H9 (cell line): ENCODE measurements at regions not wholly inside any gene's neighbourhood (a gene's known extent, or its start where the extent isn't known, plus 50 kb on each side); places are given as distances from the start of the nearest gene placed in this dataset.

Experiments used
- DNase-seq: peaks from one replicate; pipeline ENCODE4 v3.0.0-alpha.2; 2017
- H2AFZ ChIP-seq: one replicate; pipeline ENCODE4 v1.6.1; 2013; ENCODE audit warnings: mild to moderate bottlenecking, low read length, control low read depth, moderate library complexity
- H2AK5ac ChIP-seq: 2 replicates; pipeline ENCODE4 v1.6.1; 2013; ENCODE audit warnings: low read length, control low read depth, mixed read lengths; ENCODE audit not compliant: insufficient read length
- H2BK120ac ChIP-seq: one replicate; pipeline ENCODE4 v1.6.1; 2013; ENCODE audit warnings: low read depth, mild to moderate bottlenecking, low read length, control low read depth, inconsistent platforms; ENCODE audit not compliant: poor library complexity, severe bottlenecking
- H2BK12ac ChIP-seq: 2 replicates; pipeline ENCODE4 v1.6.1; 2013; ENCODE audit warnings: low read length, control low read depth, mixed read lengths, low read depth; ENCODE audit not compliant: insufficient read length
- H2BK15ac ChIP-seq: 2 replicates; pipeline ENCODE4 v1.6.1; 2013; ENCODE audit warnings: low read depth, low read length, control low read depth
- H2BK20ac ChIP-seq: one replicate; pipeline ENCODE4 v1.6.1; 2013; ENCODE audit warnings: low read depth, mild to moderate bottlenecking, low read length, control low read depth, inconsistent platforms; ENCODE audit not compliant: poor library complexity, severe bottlenecking
- H2BK5ac ChIP-seq: 2 replicates; pipeline ENCODE4 v1.6.1; 2013; ENCODE audit warnings: low read length, control low read depth, mixed read lengths; ENCODE audit not compliant: insufficient read length
- H3K14ac ChIP-seq: 2 replicates; pipeline ENCODE4 v1.6.1; 2013; ENCODE audit warnings: low read length, control low read depth; ENCODE audit not compliant: insufficient read depth
- H3K18ac ChIP-seq: 2 replicates; pipeline ENCODE4 v1.6.1; 2013; ENCODE audit warnings: low read depth, mild to moderate bottlenecking, mixed read lengths, low read length, control low read depth; ENCODE audit not compliant: insufficient read length
- H3K23ac ChIP-seq: 2 replicates; pipeline ENCODE4 v1.6.1; 2013; ENCODE audit warnings: low read length, control low read depth, mixed read lengths, low read depth; ENCODE audit not compliant: insufficient read length
- H3K23me2 ChIP-seq: 2 replicates; pipeline ENCODE4 v1.6.1; 2013; ENCODE audit warnings: low read depth, mild to moderate bottlenecking, mixed read lengths, low read length, control low read depth; ENCODE audit not compliant: insufficient read length, poor library complexity, severe bottlenecking
- H3K27ac ChIP-seq: 2 replicates; pipeline ENCODE4 v1.5.1; 2013; ENCODE audit warnings: low read length, control low read depth, mixed read lengths, low read depth; ENCODE audit not compliant: insufficient read length
- H3K27me3 ChIP-seq: 2 replicates; pipeline ENCODE4 v1.6.1; 2013; ENCODE audit warnings: low read length, control low read depth, inconsistent platforms; ENCODE audit not compliant: insufficient read depth
- H3K4ac ChIP-seq: 2 replicates; pipeline ENCODE4 v1.6.1; 2013; ENCODE audit warnings: low read depth, mild to moderate bottlenecking, control low read depth, inconsistent platforms, low read length, moderate library complexity
- H3K4me1 ChIP-seq: 2 replicates; pipeline ENCODE4 v1.6.1; 2013; ENCODE audit warnings: low read length, control low read depth, inconsistent platforms; ENCODE audit not compliant: insufficient read depth
- H3K4me2 ChIP-seq: 2 replicates; pipeline ENCODE4 v1.6.1; 2013; ENCODE audit warnings: low read length, control low read depth, mixed read lengths; ENCODE audit not compliant: insufficient read length, insufficient read depth
- H3K56ac ChIP-seq: 2 replicates; pipeline ENCODE4 v1.6.1; 2013; ENCODE audit warnings: low read depth, mild to moderate bottlenecking, mixed read lengths, low read length, control low read depth; ENCODE audit not compliant: insufficient read length
- H3K79me1 ChIP-seq: 2 replicates; pipeline ENCODE4 v1.6.1; 2013; ENCODE audit warnings: low read depth, mild to moderate bottlenecking, moderate library complexity, low read length, control low read depth, inconsistent platforms; ENCODE audit not compliant: insufficient read depth, poor library complexity, severe bottlenecking
- H3K79me2 ChIP-seq: 2 replicates; pipeline ENCODE4 v1.6.1; 2013; ENCODE audit warnings: low read length, control low read depth, inconsistent platforms; ENCODE audit not compliant: insufficient read depth
- H3K9ac ChIP-seq: 2 replicates; pipeline ENCODE4 v1.6.1; 2013; ENCODE audit warnings: low read length, control low read depth, mixed read lengths; ENCODE audit not compliant: insufficient read length; ENCODE audit errors: extremely low read depth
- H3K9me3 ChIP-seq: one replicate; pipeline ENCODE4 v1.6.1; 2013; ENCODE audit warnings: low read depth, low read length, inconsistent platforms; ENCODE audit not compliant: control insufficient read depth
- H3T11ph ChIP-seq: one replicate; pipeline ENCODE4 v1.6.1; 2013; ENCODE audit warnings: mild to moderate bottlenecking, low read length, control low read depth, inconsistent platforms
- H4K20me1 ChIP-seq: one replicate; pipeline ENCODE4 v1.6.1; 2013; ENCODE audit not compliant: control insufficient read depth, insufficient read length, insufficient read depth
- H4K5ac ChIP-seq: 2 replicates; pipeline ENCODE4 v1.6.1; 2013; ENCODE audit warnings: low read depth, mild to moderate bottlenecking, mixed read lengths, low read length, control low read depth; ENCODE audit not compliant: insufficient read length
- H4K8ac ChIP-seq: replicated peaks from 2 replicates; pipeline ENCODE4 v1.6.1; 2013; ENCODE audit warnings: low read length, control low read depth, mixed read lengths, low read depth; ENCODE audit not compliant: insufficient read length
- H4K91ac ChIP-seq: 2 replicates; pipeline ENCODE4 v1.6.1; 2013; ENCODE audit warnings: low read depth, mild to moderate bottlenecking, moderate library complexity, mixed read lengths, low read length, control low read depth; ENCODE audit not compliant: insufficient read length
- H3K27ac Mint-ChIP-seq, 3 experiments: 2 replicates in 2 of 3; 3 replicates in 1 of 3; pipeline ENCODE4 v1.8.0; 2020 to 2021; ENCODE audit warnings: mixed read lengths in 3 of 3, mild to moderate bottlenecking in 1 of 3, moderate library complexity in 1 of 3
- H3K27me3 Mint-ChIP-seq: 2 replicates; pipeline ENCODE4 v1.8.0; 2021; ENCODE audit warnings: low read depth, mild to moderate bottlenecking, moderate library complexity, mixed read lengths
- H3K36me3 Mint-ChIP-seq, 3 experiments: 2 replicates in 2 of 3; 3 replicates in 1 of 3; pipeline ENCODE4 v1.8.0; 2020 to 2021; ENCODE audit warnings: low read depth in 3 of 3, mixed read lengths in 3 of 3; ENCODE audit not compliant: insufficient read depth in 1 of 3
- H3K4me1 Mint-ChIP-seq, 2 experiments: 2 replicates each; pipeline ENCODE4 v1.8.0; 2020; ENCODE audit warnings: mixed read lengths in 2 of 2
- H3K4me3 Mint-ChIP-seq, 2 experiments: 2 replicates in 1 of 2; 3 replicates in 1 of 2; pipeline ENCODE4 v1.8.0; 2020 to 2021; ENCODE audit warnings: mild to moderate bottlenecking in 2 of 2, mixed read lengths in 2 of 2, moderate library complexity in 1 of 2
- H3K9me3 Mint-ChIP-seq, 2 experiments: 2 replicates in 1 of 2; 3 replicates in 1 of 2; pipeline ENCODE4 v1.8.0; 2020; ENCODE audit warnings: mild to moderate bottlenecking in 2 of 2, mixed read lengths in 2 of 2, moderate library complexity in 1 of 2
- CTCF ChIP-seq: fragments of 200-600 bp; sonication (generic); conservative IDR thresholded peaks from 3 replicates; pipeline ENCODE4 v1.8.0; 2021; ENCODE audit warnings: antibody characterized with exemption, mild to moderate bottlenecking
- WGBS: extraction: QIAGEN DNeasy Blood & Tissue Kit; methylation state at CpG from one replicate; pipeline ENCODE4 v1.1.7; 2013; ENCODE audit warnings: missing lambda C conversion rate, low lambda C conversion rate, mixed read lengths; ENCODE audit not compliant: insufficient read length; ENCODE audit errors: extremely low coverage; 5-methylcytosine and 5-hydroxymethylcytosine counted together

- no peak overlapping the region for H3K27ac ChIP-seq
- no peak for DNase-seq
Observed at GRCh38 chr17:6358131-6358530, 76.8 kb downstream of the AIPL1 start.

More at GRCh38 chr17:6358131-6358530, 76.8 kb downstream of the AIPL1 start:
- H3K27ac Mint-ChIP-seq = peak overlapping the region in 1 of 3 experiments; percentile 16; a peak in 1 of 7 replicates
- Histone ChIP-seq H3K4me1 (no peaks in the 10 kb centered on the region), H2BK120ac (no peak overlapping the region), H2BK20ac (no peak overlapping the region), H3K27me3 (no peaks in the 10 kb centered on the region), H3K79me1 (no peaks in the 10 kb centered on the region), H2BK5ac (no peak overlapping the region), H3K56ac (no peak overlapping the region), H3K4ac (no peak overlapping the region), H2BK15ac (no peak overlapping the region), H3K4me2 (no peak overlapping the region), H3K18ac (no peak overlapping the region), H4K91ac (no peak overlapping the region), H3K14ac (no peak overlapping the region), H3K23ac (no peak overlapping the region), H3K9me3 (no peaks in the 10 kb centered on the region), H3K9ac (no peak overlapping the region), H2BK12ac (no peak overlapping the region), H2AK5ac (no peak overlapping the region), H3K23me2 (no peaks in the 10 kb centered on the region), H4K8ac (no peak overlapping the region), H3T11ph (no peak overlapping the region), H2AFZ (no peak overlapping the region), H4K5ac (no peak overlapping the region), H4K20me1 (no peaks in the 10 kb centered on the region), H3K79me2 (no peaks in the 10 kb centered on the region)
- H3K27me3 Mint-ChIP-seq = no peaks in the 10 kb centered on the region
- no peaks in the 10 kb centered on the region for H3K9me3 Mint-ChIP-seq
- no peaks in the 10 kb centered on the region for H3K36me3 Mint-ChIP-seq
- no CpG with 5 or more reads among the region's 3 CpGs for WGBS
- 0 out of 4 replicates have a peak, but pooled peaks cover 0 to 3% of the 10 kb centered on the region in 2 experiments for H3K4me1 Mint-ChIP-seq
- no peak overlapping the region for H3K4me3 Mint-ChIP-seq
- TF ChIP-seq CTCF = no peak
